Stimulated activated CD4-positive, alpha-beta T cell treated with anti-CD3 and anti-CD28 coated beads, Interleukin-4, amount 100 ng/mL, for 4 hours (primary cell): ENCODE measurements at regions not wholly inside any gene's neighbourhood (a gene's known extent, or its start where the extent isn't known, plus 50 kb on each side); places are given as distances from the start of the nearest gene placed in this dataset.
"Not testable (repeated sequence)": the region's sequence is repeated elsewhere in the genome, so short reads cannot be mapped to it uniquely, and the experiment has no call there.

ENCODE experiments used
- DNase-seq, 2 experiments: peaks; one replicate each; pipeline ENCODE4 v3.0.0-alpha.2; 2020

DNA sequence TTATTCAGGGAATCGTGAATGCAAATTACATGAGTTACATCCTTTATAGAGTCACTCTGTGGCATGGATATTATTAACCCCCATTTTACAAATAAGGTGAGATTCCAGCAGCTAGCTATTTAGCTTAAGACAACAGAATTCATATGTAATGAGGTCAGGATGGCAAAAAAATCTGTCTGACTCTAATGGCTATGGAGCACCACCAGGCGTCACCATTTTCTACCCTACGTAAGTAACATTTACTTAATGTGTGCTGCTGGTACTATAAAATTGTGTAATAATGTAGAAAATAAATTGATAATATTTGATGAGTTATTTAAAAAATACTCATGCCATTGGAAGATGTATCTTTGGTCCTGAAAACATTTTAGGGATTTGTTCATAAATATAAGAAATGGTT is 2040.1 kb upstream of the LRRTM1 start:
- DNase-seq = no peak

DNA sequence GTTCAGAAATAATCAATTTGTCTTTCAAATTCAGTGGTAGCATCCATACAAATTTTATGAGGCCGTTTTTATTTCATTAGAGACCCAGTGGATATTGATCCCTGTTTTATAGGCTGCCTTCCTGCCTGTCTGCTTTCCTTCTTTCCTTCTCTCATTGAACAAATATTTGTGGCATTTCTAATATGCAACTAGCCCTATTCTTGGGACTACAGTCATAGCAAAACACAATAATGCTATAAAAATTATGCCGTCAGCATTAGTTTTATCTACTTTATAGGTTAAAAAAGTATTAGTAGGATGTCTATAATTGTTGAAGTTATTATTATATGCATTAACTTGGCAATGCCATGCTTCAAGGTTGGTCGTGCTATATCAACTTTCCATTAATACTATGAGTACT is 2037.8 kb upstream of the LRRTM1 start:
- no peak for DNase-seq

- DNase-seq = no peak
Observed at GRCh38 chr2:82340578-82341053, 2036.1 kb upstream of the LRRTM1 start.

- no peak for DNase-seq
Observed at GRCh38 chr2:82339805-82340204, 2035.3 kb upstream of the LRRTM1 start.

DNA sequence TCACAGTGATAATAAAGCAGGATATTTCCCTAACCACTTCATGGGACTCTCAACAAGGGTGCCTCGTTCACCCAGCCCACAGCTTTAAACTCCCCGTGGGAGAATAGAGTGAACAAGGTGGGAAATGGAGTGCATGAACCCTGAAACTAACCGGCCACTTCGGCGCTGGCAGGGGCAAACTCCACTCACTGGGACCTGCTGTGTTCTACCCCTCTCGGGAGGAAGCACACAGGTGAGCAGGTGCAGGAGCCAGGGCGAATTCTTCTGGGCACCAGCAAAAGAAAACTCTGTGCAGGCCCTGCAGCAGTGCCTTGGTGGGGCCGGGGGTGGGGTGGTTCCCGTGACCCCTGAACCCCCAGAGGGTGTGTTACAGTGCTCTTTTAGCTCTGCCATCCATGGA is 2029.1 kb upstream of the LRRTM1 start:
- DNase-seq = no peak

- DNase-seq = no peak
Observed at GRCh38 chr2:82330155-82330554, 2025.6 kb upstream of the LRRTM1 start.

DNA sequence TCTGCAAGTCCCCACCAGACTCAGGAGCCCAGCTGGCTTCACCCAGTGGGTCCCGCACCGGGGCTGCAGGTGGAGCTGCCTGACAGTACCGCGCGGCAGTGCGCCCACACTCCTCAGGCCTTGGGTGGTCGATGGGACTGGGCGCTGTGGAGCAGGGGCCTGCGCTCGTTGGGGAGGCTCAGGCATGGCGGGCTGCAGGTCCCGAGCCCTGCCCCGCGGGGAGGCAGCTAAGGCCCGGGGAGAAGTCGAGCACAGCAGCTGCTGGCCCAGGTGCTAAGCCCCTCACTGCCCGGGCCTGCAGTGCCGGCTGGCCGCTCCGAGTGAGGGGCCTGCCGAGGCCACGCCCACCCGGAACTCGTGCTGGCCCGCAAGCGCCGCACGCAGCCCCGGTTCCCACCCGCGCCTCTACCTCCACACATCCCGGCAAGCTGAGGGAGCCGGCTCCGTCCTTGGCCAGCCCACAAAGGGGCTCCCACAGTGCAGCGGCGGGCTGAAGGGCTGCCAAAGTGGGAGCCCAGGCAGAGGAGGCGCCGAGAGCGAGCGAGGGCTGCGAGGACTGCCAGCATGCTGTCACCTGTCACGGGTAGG is 2021.7 kb upstream of the LRRTM1 start:
- not testable (repeated sequence) for DNase-seq

DNA sequence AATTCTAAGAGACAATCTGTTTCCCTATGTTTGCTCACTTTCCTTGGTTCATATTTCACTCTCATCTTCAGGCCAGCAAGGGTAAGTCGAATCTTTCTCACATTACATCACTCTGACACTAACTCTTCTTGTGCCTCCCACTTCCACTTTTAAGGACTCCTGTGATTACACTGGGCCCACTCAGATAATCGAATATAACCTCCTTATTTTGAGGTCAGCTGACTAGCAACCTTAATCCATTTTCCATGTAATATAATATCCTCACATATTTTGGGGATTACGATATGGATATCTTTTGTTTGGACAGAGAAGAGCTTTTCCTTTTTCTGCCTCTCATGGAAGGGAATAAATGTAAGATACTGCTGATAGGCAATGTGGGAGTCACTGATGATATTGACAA is 2015.7 kb upstream of the LRRTM1 start:
- DNase-seq = no peak

DNA sequence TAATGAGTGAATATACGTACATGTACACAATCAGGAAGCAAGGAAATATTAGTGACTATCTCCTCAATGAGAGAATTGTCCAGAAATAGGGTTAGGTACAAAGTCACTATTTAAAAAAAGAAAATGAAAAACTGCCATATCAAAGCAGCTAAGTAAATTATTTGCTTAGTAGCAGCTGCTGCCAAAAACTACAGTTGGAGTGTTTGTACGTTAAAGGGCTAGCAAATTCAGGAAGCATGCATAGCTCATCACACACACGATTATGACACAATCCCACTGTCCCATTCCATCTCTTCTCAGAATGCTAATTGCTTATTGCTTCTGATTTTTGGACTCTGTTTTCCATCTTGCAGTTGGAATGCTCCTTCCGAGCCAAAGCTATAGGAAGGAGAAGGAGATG is 2012.5 kb upstream of the LRRTM1 start:
- DNase-seq = no peak

GRCh38 chr2:82316586-82316985 is 2012.0 kb upstream of the LRRTM1 start:
- DNase-seq = no peak

- no peak for DNase-seq
Observed at GRCh38 chr2:82314836-82315472, 2010.4 kb upstream of the LRRTM1 start.

DNA sequence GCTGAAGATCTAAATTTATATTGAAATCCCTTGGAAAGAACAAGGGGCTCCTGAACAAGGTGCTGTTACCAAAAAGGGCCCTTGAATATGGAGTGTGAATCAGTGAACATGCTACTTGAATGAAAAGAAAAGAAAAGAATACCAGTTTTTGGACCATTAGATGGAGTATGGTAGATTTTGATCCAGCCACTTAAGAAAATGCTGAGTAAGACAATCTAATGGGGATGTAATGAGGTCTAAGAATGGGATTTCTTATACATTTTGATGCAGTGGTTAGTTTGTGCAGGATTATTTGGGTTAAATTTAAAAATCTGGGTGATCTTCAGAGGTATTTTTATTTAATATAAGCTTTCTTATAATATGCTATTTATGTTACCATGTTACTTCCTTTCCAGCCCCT is 2003.0 kb upstream of the LRRTM1 start:
- no peak for DNase-seq

DNA sequence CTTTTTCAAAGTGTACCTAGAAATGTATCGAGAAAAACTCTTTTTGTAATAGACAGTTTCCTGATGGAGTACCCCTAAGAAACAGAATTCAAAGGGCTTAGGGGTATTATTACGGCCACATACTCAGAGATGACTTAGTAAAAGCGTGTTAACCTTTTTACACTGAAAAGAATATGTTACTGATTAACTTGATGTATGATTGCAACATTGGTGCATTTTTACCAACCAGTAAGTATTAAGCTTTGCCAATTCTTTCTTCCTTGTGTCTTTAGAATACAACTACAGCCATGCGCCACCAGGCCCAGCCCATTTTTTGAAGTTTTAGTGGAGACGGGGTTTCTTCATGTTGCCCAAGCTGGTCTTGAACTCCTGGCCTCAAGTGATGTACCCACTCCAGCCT is 1997.0 kb upstream of the LRRTM1 start:
- DNase-seq = no peak

GRCh38 chr2:82289446-82289845 is 1984.9 kb upstream of the LRRTM1 start:
- no peak for DNase-seq

- DNase-seq = no peak
Observed at GRCh38 chr2:82283075-82283474, 1978.5 kb upstream of the LRRTM1 start.

- no peak for DNase-seq
Observed at GRCh38 chr2:82282111-82282882, 1977.7 kb upstream of the LRRTM1 start.

DNA sequence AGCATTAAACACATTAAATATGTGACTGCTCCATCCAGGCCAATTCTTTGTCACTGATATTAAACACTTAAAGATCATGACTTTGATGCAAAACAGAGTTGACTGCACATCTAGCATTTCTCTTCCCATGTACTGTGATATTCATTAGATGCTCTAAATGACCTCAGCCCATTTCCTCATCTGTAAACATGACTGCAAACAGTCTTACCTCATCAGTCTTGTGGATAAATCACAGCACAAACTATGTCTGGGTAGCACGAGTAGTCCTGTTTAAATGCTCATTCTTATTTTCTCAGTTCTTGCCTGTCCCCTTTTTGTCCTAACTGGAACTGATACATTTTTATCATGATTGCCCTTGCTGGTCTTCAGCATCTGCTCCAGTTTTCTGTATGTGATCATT is 1974.8 kb upstream of the LRRTM1 start:
- DNase-seq = no peak

DNA sequence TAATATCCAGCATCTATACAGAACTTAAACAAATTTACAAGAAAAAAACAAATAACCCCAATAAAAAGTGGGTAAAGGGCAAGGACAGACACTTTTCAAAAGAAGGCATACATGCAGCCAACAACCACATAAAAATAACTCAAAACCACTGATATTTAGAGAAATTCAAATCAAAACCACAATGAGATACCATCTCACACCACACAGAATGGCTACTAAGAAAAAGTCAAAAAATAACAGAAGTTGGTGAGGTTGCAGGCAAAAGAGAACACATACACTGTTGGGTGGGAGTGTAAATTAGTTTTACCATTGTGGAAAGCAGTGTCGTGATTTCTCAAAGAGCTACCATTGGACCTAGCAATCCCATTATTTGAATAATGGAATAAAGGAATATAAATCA is 1973.9 kb upstream of the LRRTM1 start:
- DNase-seq = no peak

GRCh38 chr2:82275599-82275998 is 1971.0 kb upstream of the LRRTM1 start:
- DNase-seq = no peak

- no peak for DNase-seq
Observed at GRCh38 chr2:82268446-82268845, 1963.9 kb upstream of the LRRTM1 start.

GRCh38 chr2:82260521-82260920 is 1956.0 kb upstream of the LRRTM1 start:
- DNase-seq = no peak

DNA sequence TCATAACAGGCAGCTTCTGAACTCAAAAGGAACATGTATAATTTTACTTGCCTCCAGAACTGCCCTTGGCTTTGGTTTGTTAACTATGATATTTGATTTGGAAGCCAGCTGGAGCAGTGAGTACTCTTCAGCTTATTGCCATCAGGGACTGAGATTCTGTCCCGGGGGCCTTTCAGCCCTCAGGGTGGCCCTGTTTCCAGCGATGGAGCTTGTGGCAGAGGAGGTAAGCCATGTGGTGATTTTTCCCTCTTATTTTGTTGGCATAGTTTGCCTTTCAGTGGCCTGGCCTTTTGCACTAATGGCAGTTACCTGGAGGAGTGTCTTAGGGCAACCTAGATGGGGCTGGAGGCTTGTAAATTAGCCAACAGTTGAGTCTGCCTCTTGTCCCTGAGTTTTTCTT is 1955.0 kb upstream of the LRRTM1 start:
- DNase-seq = no peak

GRCh38 chr2:82257796-82258555 is 1953.4 kb upstream of the LRRTM1 start:
- DNase-seq = no peak
